Effector memory CD8-positive, alpha-beta T cell (primary cell): ENCODE measurements at regions not wholly inside any gene's neighbourhood (a gene's known extent, or its start where the extent isn't known, plus 50 kb on each side); places are given as distances from the start of the nearest gene placed in this dataset.
"Not testable (repeated sequence)": the region's sequence is repeated elsewhere in the genome, so short reads cannot be mapped to it uniquely, and the experiment has no call there.

Experiments used
- ATAC-seq: fragments of 150-1000 bp; cut with Tn5 transposase; replicated peaks from 2 replicates; pipeline ENCODE4 v1.10.0; 2021; ENCODE audit warnings: mild to moderate bottlenecking, moderate library complexity
- DNase-seq, 3 experiments: peaks; one replicate each; pipeline ENCODE4 v3.0.0; 2021
- H3K27ac Mint-ChIP-seq, 2 donors: one replicate each; pipeline ENCODE4 v1.8.0; 2022; ENCODE audit warnings: mild to moderate bottlenecking in 2 of 2, mixed read lengths in 2 of 2, moderate library complexity in 2 of 2
- H3K27me3 Mint-ChIP-seq, 2 donors: one replicate each; pipeline ENCODE4 v1.8.0; 2022; ENCODE audit warnings: mixed read lengths in 2 of 2
- H3K36me3 Mint-ChIP-seq: one replicate; pipeline ENCODE4 v1.8.0; 2022; ENCODE audit warnings: mild to moderate bottlenecking, moderate library complexity, mixed read lengths; ENCODE audit not compliant: insufficient read depth
- H3K4me1 Mint-ChIP-seq, 2 donors: one replicate each; pipeline ENCODE4 v1.8.0; 2022; ENCODE audit warnings: low read depth in 2 of 2, mixed read lengths in 2 of 2
- H3K4me3 Mint-ChIP-seq, 2 donors: one replicate each; pipeline ENCODE4 v1.8.0; 2022; ENCODE audit warnings: mild to moderate bottlenecking in 2 of 2, mixed read lengths in 2 of 2, moderate library complexity in 2 of 2
- H3K9me3 Mint-ChIP-seq, 2 donors: one replicate each; pipeline ENCODE4 v1.8.0; 2022; ENCODE audit warnings: mixed read lengths in 2 of 2

DNA sequence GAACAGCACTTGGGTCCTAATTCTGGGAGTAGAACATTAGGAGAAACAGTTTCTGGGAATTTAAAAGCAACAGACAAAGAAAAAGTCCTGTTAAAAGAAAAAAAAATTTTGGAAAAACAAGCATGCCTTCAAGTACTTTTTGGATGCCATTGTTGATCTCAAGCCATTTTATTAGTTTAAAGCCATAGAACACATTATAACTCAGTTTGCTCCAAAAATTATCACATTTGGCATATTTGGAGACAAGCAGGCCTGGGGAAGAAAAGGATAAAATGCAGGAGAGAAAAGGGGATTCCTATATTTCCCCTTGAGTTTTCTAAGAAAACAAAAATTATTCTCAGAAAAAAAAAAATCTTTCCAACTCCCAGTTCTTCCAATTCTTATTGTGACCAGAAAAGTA, 146.8 kb downstream of the TENT5C start:
- Mint-ChIP-seq H3K27me3 (peaks cover 31 to 43% of the 10 kb centered on the region in 2 donors), H3K27ac (no peak overlapping the region)

DNA sequence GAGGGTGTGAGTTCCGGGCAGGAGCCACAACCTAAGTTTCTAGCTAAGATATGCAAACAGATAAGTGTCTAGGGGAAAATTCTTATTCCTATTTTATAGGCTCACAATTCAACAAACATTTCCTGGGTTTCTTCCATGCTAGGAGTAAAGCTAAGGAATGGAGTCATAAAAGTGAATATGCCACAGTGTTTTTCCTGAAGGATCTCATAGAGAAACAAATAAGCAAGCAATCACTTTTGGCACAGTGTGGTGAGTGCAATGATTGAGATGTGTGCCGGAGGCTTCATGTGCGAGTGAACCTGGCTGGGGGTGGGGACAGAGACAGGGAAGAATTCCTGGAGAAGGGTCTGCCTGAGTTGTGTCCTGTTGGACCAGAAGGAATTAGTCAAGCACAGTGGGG, 147.4 kb downstream of the TENT5C start:
- no peak for DNase-seq
- ATAC-seq, result no peak
- Mint-ChIP-seq H3K4me1 (peaks cover under 1% of the 10 kb centered on the region in 2 donors), H3K4me3 (no peak overlapping the region), H3K9me3 (no peaks in the 10 kb centered on the region), H3K27me3 (peaks cover 30 to 44% of the 10 kb centered on the region in 2 donors), H3K27ac (no peak overlapping the region), H3K36me3 (no peaks in the 10 kb centered on the region)

More for the DNA sequence above, 146.8 kb downstream of the TENT5C start:
- Mint-ChIP-seq H3K4me3 (no peak overlapping the region), H3K4me1 (no peaks in the 10 kb centered on the region), H3K36me3 (no peaks in the 10 kb centered on the region), H3K9me3 (no peaks in the 10 kb centered on the region)
- ATAC-seq (no peak), DNase-seq (no peak)

DNA sequence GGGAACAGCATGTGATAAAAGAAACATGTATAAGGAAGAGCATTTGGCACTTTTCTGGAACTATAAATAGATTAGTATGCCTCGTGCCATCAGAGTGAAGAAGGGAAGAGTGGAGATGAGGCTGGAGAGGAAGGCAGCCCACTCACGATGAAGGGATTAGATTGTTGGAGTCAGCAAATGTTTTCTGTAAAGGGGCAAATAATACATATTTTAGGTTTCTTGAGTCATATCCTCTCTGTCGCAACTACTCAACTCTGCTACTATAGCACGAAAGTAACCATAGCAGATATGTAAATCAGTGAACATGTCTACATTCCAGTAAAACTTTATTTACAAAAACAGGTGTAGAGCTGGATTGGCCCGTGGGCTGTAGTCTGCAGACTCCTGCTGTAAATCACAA, 147.8 kb downstream of the TENT5C start:
- H3K4me3 Mint-ChIP-seq, result no peak overlapping the region
- no peaks in the 10 kb centered on the region for H3K9me3 Mint-ChIP-seq
- no peak for ATAC-seq
- no peak for DNase-seq
- no peaks in the 10 kb centered on the region for H3K36me3 Mint-ChIP-seq
- no peak overlapping the region for H3K27ac Mint-ChIP-seq
- H3K4me1 Mint-ChIP-seq, result peaks cover 5% of the 10 kb centered on the region in 2 donors
- peaks cover 26 to 45% of the 10 kb centered on the region in 2 donors for H3K27me3 Mint-ChIP-seq

DNA sequence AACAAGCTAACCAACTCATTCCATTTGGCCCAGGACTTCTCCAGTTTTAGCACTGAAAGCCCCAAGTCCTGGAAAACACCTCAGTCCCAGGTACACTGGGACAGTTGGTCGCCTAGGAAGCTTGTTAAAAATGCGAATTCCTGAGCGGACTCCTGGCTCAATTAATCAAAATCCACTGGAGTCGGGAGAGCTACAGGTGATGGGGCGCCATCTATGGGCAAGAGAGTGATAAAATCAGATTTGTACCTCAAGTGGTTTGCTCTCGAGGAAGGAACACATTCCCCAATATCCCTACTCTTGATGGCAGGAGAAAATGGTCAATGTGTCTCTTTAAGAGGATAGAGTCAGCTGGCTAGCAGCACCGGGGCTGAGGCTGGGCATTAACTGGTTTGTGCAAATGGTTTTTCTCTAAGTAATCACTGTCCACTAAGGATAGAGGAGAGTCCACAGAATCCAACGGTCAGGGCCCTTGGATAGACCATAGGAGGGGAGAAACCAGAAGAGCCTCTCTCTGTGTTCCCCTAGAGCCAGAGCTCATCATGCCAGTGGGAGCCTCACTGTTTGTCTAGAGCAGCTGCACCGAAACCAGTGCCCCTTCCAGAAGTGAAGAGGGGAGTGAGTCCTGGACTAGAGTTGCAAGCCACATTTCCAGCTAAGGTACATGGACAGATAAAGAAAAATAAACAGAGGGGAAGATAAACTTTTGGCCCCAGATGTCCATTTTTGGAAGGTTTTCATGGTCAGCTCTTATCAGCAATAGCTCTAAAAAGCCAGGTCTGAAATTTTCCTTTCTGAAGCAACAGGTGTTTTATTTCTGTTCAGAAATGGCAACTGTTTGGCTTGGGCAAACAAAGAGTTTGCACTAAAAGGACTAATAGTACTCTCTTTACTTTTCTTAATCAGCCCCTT, 148.5 kb downstream of the TENT5C start:
- H3K36me3 Mint-ChIP-seq, result no peaks in the 10 kb centered on the region
- DNase-seq, result peak; percentile 41 to 49 (median 43)
- H3K27me3 Mint-ChIP-seq, result peaks cover 23 to 43% of the 10 kb centered on the region in 2 donors
- no peak overlapping the region for H3K27ac Mint-ChIP-seq
- H3K4me3 Mint-ChIP-seq, result no peak overlapping the region
- H3K4me1 Mint-ChIP-seq, result peaks cover 6 to 10% of the 10 kb centered on the region in 2 donors
- no peaks in the 10 kb centered on the region for H3K9me3 Mint-ChIP-seq
- ATAC-seq, result no peak

DNA sequence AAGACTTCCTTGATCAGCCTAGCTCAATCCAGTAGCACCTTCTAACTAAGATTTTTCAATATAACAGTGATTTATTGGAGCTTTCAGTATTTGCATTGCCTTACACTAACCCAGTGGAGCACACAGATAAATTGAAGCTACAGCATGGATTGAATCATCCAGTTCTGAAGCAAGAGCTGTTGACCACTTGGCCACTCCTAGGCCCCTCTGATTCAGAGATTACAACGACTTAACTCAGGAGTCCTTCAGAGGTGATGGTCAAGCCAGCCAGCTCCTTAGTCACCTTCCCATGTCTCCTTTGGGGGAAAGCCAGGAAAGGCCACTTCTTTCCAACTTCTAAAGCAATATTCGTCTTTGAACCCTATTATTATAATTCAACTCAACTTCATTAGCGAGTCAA, 151.8 kb downstream of the TENT5C start:
- no peak overlapping the region for H3K4me3 Mint-ChIP-seq
- no peak for ATAC-seq

DNA sequence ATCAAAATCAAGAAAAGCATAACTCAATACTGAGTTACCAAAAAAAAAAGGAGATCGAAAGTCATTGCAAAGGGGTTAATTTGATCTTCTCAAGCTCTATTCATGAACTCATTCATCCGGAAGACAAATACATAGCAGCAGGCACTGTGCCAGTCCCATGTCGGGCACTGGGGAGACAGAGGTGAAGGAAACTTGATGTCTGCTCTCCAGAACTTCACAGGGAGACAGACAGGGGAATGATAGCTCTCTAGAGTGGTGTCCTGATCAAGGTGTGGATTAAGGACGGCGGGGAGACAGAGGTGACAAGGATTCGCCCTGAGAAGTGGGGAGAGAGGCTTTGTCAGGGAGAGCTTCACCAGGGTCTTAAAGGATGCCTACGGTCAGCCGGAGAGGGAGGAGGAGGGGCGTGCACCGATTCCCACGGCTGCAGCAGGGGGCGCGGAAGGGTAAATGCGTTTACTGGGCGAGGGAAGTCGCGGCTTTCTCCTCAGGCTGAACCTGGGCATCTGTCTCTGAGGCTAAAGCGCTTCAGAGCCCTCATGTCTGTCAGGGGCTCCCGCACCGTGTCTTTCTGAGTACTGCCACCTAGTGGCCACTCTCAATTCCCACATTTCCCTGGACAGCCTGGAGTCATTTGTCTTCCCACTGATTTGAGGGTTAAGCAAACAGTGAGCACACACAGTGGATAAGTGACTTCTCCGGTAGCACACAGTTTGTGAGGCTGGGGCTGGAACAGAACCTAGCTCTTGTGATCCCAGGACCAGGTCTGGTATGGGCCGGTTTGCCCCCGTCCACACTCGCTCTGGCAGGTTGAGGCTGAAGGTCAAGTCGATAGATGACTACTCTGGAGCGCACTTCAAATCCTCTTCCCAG, 152.8 kb downstream of the TENT5C start:
- DNase-seq (peak; percentile 63 to 65 (median 64)), ATAC-seq (peak; percentile 94)
- H3K4me1 Mint-ChIP-seq, result peaks cover 6 to 10% of the 10 kb centered on the region in 2 donors
- no peaks in the 10 kb centered on the region for H3K9me3 Mint-ChIP-seq
- peak overlapping the region in 1 of 2 donors; percentile 53 for H3K27ac Mint-ChIP-seq
- H3K4me3 Mint-ChIP-seq, result peak overlapping the region; percentile 84 to 87
- H3K27me3 Mint-ChIP-seq, result peaks cover 6 to 15% of the 10 kb centered on the region in 2 donors
- no peaks in the 10 kb centered on the region for H3K36me3 Mint-ChIP-seq

More for the DNA sequence above, 151.8 kb downstream of the TENT5C start:
- Mint-ChIP-seq H3K27ac (no peak overlapping the region), H3K9me3 (no peaks in the 10 kb centered on the region), H3K36me3 (no peaks in the 10 kb centered on the region), H3K27me3 (peaks cover 12 to 22% of the 10 kb centered on the region in 2 donors), H3K4me1 (peaks cover 6 to 10% of the 10 kb centered on the region in 2 donors)
- no peak for DNase-seq

DNA sequence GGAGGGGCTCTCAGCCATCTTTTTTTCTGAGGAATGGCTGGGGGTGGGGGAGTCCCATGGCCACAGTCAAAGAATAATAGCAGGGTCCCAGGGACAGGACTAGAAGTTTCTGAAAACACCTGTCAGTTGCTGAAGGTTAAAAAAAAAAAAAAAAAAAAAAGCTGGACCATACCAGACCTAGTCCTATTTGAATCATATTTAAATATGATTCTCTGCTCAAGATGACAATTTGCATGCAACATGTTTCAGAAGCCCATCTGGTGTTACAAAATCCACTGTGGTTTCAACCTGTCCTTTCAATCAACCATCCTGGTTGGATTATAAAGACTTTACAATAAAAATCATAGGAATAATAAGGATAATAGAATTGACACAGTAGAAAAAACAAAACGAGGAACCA, 153.7 kb downstream of the TENT5C start:
- H3K36me3 Mint-ChIP-seq, result no peaks in the 10 kb centered on the region
- ATAC-seq (no peak), DNase-seq (no peak)
- peaks cover 6 to 10% of the 10 kb centered on the region in 2 donors for H3K4me1 Mint-ChIP-seq
- peaks cover 0 to 1% of the 10 kb centered on the region in 2 donors for H3K9me3 Mint-ChIP-seq
- H3K27ac Mint-ChIP-seq, result no peak overlapping the region
- no peak overlapping the region for H3K4me3 Mint-ChIP-seq
- H3K27me3 Mint-ChIP-seq, result peaks cover 6 to 11% of the 10 kb centered on the region in 2 donors

DNA sequence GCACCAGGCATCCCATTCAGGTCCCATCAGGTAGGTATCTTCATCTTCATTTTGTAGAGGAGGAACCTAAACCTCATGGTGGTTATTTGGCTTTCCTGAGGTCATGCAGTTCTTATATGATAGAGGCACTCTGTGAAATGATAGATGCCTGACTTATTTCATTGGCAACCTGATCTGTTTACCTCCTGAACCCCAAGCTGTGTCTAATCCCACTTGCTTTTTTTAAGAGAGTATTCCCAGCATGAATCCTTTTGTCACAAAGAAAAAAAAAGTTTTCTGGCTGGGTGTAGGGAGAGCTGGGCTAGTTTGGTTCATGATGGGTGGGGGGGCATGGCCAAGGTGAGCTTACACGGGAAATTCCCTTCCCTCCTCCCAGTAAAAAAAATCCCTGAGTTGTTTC, 154.2 kb downstream of the TENT5C start:
- H3K27me3 Mint-ChIP-seq, result peaks cover 7 to 11% of the 10 kb centered on the region in 2 donors
- H3K27ac Mint-ChIP-seq, result no peak overlapping the region
- DNase-seq (no peak), ATAC-seq (no peak)
- no peaks in the 10 kb centered on the region for H3K36me3 Mint-ChIP-seq
- H3K4me1 Mint-ChIP-seq, result peaks cover 6 to 10% of the 10 kb centered on the region in 2 donors
- no peak overlapping the region for H3K4me3 Mint-ChIP-seq
- peaks cover 0 to 1% of the 10 kb centered on the region in 2 donors for H3K9me3 Mint-ChIP-seq

DNA sequence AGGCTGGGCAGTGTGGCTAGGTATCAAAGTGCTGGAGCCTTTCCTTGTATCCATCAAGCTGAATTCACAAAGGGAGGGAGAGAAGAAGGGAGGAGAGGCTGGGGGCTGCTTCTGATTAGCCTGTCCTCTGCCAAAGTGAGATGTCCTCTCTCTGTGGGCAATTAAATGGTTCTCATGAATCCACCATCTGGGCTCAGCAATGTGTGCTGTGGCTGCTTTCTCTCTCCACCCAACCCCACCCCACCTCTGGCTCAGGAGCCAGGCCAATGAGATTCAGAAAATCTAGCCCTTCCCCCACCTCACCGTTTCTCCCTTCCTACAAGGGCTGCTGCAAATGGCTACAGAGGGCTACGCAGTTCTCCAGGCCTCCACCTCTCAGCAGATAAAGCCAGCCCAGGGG, 154.6 kb downstream of the TENT5C start:
- peaks cover 0 to 1% of the 10 kb centered on the region in 2 donors for H3K9me3 Mint-ChIP-seq
- peaks cover 6 to 10% of the 10 kb centered on the region in 2 donors for H3K4me1 Mint-ChIP-seq
- no peak overlapping the region for H3K27ac Mint-ChIP-seq
- H3K27me3 Mint-ChIP-seq, result peaks cover 11 to 12% of the 10 kb centered on the region in 2 donors
- no peak overlapping the region for H3K4me3 Mint-ChIP-seq
- DNase-seq (no peak), ATAC-seq (no peak)
- no peaks in the 10 kb centered on the region for H3K36me3 Mint-ChIP-seq

DNA sequence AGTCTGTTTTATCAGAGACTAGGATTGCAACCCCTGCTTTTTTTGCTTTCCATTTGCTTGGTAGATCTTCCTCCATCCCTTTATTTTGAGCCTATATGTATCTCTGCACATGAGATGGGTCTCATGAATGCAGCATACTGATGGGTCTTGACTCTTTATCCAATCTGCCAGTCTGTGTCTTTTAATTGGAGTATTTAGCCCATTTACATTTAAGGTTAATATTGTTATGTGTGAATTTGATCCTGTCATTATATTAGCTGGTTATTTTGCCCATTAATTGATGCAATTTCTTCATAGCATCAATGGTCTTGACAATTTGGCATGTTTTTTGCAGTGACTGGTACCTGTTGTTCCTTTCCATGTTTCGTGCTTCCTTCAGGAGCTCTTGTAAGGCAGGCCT, 161.7 kb downstream of the GDAP2 start:
- H3K9me3 Mint-ChIP-seq, result peaks cover 14 to 25% of the 10 kb centered on the region in 2 donors
- H3K4me3 Mint-ChIP-seq, result not testable (repeated sequence)
- H3K27me3 Mint-ChIP-seq, result peaks cover 45 to 48% of the 10 kb centered on the region in 2 donors

DNA sequence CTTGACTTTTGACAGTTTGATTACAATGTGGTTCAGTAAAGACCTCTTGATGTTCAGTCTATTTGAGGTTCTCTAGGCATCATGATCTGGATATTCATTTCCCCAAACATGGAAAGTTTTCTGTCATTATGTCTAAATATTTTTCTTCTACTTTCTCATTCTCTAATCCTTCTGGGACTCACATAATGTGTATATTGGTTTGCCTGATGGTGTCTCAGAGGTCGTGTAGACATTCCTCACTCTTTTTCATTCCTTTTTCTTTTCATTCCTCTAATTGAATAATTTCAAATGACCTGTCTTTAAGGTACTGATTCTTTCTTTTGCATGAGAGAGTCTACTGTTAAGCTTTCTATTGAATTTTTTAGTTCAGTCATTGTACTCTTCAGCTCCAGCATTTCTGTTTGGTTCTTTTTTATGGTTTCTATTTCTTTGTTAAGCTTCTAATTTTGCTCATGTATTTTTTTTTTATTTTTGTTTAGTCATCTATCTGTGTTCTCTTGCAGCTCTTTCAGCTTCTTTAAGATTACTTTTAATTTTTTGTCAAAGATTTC, 158.4 kb downstream of the GDAP2 start:
- DNase-seq, result no peak
- Mint-ChIP-seq H3K9me3 (peaks cover 13 to 25% of the 10 kb centered on the region in 2 donors), H3K4me3 (no peak overlapping the region), H3K4me1 (no peaks in the 10 kb centered on the region), H3K27ac (no peak overlapping the region), H3K36me3 (no peaks in the 10 kb centered on the region), H3K27me3 (peaks cover 42 to 56% of the 10 kb centered on the region in 2 donors)
- no peak for ATAC-seq

More for the DNA sequence above, 161.7 kb downstream of the GDAP2 start:
- H3K27ac Mint-ChIP-seq, DNase-seq, ATAC-seq, H3K36me3 Mint-ChIP-seq, H3K4me1 Mint-ChIP-seq: not testable (repeated sequence)

DNA sequence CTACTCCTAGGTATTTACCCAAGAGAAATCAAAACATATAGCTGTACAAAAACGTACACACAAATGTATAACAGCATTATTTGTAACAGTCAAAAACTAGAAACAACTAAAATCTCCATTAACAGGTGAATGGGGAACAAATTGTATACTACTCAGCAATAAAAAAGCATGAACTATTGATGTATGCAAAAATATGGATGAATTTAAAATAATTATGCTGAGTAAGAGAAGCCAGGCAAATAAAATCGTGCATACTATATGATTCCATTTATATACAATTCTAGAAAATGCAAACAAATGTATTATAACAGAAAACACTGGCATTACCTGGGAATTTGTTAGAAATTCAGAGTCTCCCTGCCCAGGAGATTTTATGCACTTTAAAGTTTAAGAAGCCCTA, 150.1 kb downstream of the GDAP2 start:
- H3K4me1 Mint-ChIP-seq, result peaks cover under 1 to 5% of the 10 kb centered on the region in 2 donors
- no peaks in the 10 kb centered on the region for H3K9me3 Mint-ChIP-seq
- H3K36me3 Mint-ChIP-seq, result no peaks in the 10 kb centered on the region
- ATAC-seq (no peak), DNase-seq (no peak)
- no peak overlapping the region for H3K4me3 Mint-ChIP-seq
- H3K27me3 Mint-ChIP-seq, result peaks cover 0 to 8% of the 10 kb centered on the region in 2 donors
- H3K27ac Mint-ChIP-seq, result no peak overlapping the region
